Activated CD4-positive, CD25-positive, alpha-beta regulatory T cell treated with anti-CD3 and anti-CD28 coated beads, Interleukin-2, amount 50 U/mL, for 24 hours (primary cell): ENCODE measurements at regions not wholly inside any gene's neighbourhood (a gene's known extent, or its start where the extent isn't known, plus 50 kb on each side); places are given as distances from the start of the nearest gene placed in this dataset.

ENCODE experiments used
- ATAC-seq, 2 donors: fragments of 150-1000 bp; cut with Tn5 transposase; one replicate each; pipeline ENCODE4 v1.10.0; 2021; ENCODE audit warnings: mild to moderate bottlenecking in 1 of 2, moderate library complexity in 1 of 2

DNA sequence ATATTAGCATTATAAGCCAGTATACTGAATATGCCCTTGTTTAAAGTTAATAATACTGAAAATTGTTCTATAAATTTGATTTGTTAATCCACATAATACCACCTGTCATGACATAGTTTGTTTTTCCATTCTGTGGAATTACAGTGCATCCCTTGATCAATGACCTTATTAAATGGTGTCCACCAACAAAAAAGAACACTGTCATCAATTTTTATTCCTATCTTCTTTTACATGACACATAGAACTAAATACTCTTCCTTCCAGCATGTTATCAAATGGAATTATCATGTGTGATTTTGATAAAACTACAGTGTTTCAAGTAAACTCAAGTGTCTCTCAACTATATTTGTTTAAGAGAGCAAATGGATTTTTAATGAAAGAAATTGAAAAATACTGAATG, 221.8 kb upstream of the MBL2 start:
- ATAC-seq, result no peak

DNA sequence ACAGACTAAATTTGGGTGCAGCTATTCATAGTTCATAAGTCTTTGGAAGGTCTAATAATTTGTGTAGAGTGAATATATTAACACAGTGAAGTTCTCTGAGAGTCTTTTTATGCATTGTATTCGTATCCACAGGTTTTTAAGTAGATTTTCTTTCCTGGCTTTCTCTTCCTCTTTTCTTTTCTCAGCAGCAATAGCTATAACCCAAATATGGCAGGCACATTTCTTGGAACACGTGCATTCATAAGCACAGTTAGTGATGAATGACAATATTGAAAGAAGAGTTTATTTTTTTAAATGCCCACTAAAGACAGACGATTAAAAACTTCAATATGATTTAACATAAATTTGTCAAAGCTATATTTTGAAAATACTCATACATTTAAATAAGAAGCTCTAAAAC, 220.5 kb upstream of the MBL2 start:
- no peak for ATAC-seq

GRCh38 chr10:52992567-52992966, 220.0 kb upstream of the MBL2 start:
- no peak for ATAC-seq

GRCh38 chr10:52988923-52989322, 216.3 kb upstream of the MBL2 start:
- ATAC-seq, result no peak

- no peak for ATAC-seq
These were observed 213.5 kb upstream of the MBL2 start for GRCh38 chr10:52986125-52986524.

DNA sequence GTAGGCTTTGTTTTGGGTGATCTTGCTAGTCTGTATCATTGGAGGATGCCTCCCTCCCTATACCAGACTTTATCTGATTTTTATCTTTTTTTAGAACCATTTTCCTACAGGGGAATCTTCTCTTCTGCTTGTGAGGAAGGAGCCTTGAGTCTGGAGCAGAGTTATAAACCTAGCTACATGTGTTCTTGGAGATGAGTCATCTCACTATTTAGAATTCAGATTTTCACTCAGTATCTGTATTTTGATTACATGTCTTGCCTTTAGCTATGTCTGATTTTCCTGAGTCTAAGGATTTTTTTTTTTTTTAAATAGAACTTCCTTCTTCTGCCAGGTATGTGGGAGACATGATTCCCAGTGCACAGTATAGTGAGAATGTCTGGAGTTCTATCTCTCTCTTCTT, 211.6 kb upstream of the MBL2 start:
- no peak for ATAC-seq

GRCh38 chr10:52979295-52979990, 206.9 kb upstream of the MBL2 start:
- ATAC-seq, result no peak

- ATAC-seq, result no peak
These were observed 205.0 kb upstream of the MBL2 start for GRCh38 chr10:52977581-52977980.

DNA sequence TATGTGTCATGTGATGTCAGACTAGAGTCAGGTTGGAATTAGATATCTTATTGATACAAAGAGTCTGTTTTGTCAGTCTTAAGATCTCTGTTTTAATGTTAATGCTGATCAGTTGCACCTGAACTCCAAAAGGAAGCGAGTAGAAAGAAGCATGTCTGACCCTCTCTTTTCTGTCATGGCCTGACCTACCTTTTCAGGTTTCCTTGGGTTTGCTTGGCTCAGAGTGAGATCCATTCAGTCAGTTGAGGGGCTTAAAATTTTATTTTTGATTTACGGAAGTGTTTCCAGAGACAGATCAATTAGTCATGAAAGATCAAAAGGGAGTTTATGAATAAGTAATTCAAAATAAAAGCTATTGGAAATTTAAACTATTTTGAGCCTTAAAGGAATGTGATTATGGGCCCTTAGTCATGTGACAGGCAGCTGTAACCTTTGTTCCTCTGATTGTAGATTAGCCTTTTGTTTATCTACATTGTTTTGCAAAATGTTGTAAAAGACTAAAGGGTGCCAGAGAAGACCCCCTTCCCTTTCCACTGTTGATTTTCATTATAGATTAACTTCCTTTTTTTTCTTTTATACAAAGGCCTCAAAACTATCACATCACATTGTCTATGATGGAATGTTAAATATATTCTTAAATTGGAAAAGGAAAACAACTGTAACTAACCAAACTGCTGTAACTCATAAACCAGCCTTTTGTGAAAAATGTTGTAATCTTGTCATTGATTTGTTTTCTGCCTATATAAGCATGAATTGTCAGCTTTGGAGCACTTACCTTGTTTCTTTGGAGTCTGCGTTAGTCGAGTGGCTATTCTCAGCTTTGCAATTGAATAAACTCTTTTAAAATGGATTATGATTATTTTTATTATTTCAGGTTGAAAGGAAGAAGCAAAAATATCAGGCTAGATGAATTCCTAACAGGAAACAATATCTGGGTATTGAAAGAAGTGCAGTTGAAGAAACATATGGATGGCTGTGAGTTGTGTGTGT, 195.5 kb upstream of the MBL2 start:
- ATAC-seq, result no peak

GRCh38 chr10:52966904-52967303, 194.3 kb upstream of the MBL2 start:
- no peak for ATAC-seq

GRCh38 chr10:52965938-52966401, 193.4 kb upstream of the MBL2 start:
- peak in 1 of 2 donors; percentile 33 for ATAC-seq

- no peak for ATAC-seq
These were observed 192.9 kb upstream of the MBL2 start for GRCh38 chr10:52965509-52965908.

GRCh38 chr10:52961323-52961722, 188.7 kb upstream of the MBL2 start:
- no peak for ATAC-seq

GRCh38 chr10:52959810-52960209, 187.2 kb upstream of the MBL2 start:
- no peak for ATAC-seq

DNA sequence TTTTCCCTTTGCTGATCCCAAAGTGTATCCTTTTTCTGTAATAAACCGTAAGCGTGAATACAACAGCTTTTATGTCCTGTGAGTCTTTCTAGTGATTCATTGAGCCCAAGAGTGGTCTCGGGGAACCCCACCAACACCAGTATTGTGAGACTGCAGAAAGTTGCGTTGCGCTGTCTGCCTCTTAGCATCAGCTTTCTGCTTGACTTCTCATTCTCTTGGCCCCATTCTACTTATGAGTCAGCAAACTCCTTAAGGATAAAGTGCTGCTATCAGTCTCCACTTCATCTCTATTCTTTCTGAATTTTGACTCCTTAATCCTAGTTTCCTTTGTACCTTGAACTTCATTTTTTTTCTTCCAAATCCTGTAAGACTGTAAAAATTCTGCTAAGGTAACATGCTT, 184.3 kb upstream of the MBL2 start:
- ATAC-seq, result no peak

- ATAC-seq, result no peak
These were observed 183.9 kb upstream of the MBL2 start for GRCh38 chr10:52956461-52956860.

- ATAC-seq, result no peak
These were observed 182.8 kb upstream of the MBL2 start for GRCh38 chr10:52955337-52955736.

DNA sequence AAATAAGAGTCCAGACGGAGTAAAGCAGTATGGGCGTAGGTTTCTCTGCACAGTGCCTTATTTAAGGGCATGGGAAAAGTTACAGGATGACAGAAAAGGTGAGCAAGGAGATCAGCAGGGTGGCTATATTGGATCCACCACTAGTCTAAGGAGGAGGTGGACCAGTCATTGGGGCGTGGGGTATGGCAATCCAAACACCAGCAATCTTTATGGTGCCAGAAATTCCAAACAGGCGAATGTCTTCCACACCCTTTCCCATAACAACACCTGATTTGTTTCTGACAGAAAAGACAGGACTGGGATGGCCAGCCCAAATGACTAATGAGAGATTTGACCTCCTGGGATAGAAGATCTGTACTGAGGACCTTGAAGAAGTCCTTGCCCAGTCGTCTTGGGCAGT, 181.8 kb upstream of the MBL2 start:
- ATAC-seq, result no peak

DNA sequence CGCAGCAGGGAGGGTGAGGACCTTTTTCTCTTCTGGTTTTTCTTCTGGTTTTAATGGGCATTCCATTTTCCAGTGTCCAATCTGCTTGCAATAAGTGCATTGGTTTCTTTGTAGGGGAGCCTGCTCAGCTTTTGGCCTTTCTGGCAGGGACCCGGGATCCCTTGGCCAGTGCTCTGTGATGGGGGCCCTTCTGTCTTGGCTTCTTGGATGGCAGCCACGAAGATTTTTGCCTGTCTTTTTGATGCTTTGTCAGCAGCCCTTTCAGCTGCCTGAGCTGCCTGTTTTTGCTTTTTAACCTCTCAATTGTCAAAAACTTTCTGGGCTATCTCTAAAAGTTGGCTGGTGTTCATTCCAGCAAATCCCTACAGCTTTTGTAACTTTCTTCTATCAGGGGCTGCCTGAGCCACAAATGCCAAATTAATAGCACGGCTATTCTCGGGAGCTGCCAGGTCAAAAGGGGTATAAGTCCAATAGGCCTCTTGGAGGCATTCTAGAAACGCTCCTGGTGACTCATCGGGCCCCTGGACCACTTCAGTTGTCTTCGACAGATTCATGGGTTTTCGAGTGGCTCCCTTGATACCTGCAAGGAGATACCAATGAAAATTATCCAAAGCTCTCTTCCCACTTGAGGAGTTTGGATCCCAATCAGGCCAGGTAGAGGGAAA, 179.9 kb upstream of the MBL2 start:
- no peak for ATAC-seq

DNA sequence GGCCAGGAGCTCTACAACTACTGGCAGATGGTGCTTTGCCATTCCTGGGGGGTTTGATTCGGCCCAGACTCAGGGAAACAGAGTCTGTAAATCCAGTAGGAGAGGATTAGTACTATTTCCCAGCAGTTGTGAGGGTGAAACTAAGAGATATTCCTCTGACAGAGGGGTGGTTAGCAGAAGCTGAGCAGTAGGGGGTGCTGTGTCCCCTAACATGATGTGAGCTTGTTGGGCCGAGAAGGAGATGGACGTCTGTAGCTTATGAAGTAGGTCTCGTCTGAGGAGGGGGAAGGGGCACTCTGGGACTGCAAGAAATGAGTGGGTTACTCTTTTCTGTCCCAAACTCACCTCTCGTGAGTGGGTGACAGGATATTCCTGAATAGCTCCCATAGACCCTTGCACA, 179.2 kb upstream of the MBL2 start:
- no peak for ATAC-seq

DNA sequence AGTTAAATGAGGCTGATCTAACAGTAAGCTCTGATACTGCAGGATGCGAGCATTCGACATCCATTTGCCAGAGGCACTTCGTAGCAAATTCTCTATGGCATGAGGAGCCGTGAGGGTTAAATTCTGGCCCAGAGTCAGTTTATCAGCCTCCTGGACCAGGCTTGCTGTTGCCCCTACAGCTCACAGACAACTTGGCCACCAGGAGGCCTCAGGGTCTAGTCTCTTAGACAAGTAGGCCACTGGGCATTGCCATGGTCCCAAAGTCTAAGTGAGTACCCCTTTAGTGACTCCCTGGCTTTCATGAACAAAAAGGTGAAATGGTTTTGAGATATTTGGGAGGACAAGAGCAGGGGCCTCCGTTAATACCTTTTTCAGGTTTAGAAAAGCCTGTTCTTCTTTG, 178.0 kb upstream of the MBL2 start:
- ATAC-seq, result no peak

GRCh38 chr10:52949899-52950298, 177.3 kb upstream of the MBL2 start:
- no peak for ATAC-seq

GRCh38 chr10:52946486-52946885, 173.9 kb upstream of the MBL2 start:
- ATAC-seq, result no peak
